HG03103 (cell line): ENCODE measurements at regions not wholly inside any gene's neighbourhood (a gene's known extent, or its start where the extent isn't known, plus 50 kb on each side); places are given as distances from the start of the nearest gene placed in this dataset.

Experiments used
- ATAC-seq: cut with Tn5 transposase; IDR thresholded peaks from one replicate; pipeline ENCODE4 v1.9.1; 2021; ENCODE audit warnings: low read depth; ENCODE audit not compliant: unreplicated experiment

GRCh38 chr4:145348291-145348690 lies 133.4 kb upstream of the SMAD1 start:
- ATAC-seq = no peak

- ATAC-seq = no peak
Observed at GRCh38 chr4:145347684-145348083, 134.0 kb upstream of the SMAD1 start.

DNA sequence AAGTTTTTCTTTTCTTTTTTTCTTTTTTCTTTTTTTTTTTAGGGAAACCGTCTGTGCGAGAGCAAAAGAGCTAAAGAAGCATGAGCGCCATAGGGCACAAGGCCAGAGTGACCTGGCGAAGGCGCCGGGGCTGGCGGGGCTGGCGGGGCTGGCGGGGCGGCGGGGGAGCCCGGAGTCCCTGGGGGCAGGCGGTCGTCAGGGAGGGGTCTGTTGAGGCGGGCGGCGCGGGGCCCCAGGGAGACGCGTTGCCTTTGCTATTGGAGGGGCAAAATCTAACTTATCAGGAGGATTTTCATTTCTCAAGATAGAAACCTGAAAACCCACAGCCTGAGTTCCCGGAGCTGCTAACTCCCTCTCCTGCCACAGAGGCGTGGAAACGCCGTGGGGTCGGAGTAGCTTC lies 135.6 kb upstream of the SMAD1 start:
- no peak for ATAC-seq

DNA sequence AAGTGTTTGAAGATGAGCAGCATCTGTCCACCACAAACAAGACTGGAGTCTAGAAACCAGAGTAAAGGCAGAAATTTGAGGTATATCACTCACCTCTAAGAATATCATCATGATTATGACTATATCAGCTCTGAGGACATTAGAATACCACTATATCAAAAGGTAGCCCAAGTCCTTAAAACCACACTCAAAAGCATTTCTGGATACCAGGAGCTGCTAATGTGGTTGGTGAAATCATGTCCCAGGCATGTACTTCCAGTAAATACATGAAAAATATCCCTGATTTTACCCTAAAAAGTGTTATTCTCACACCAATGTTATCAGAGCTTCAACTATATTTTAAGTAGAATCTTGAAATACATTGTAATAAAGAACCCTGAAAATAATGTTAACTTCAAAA lies 136.3 kb upstream of the SMAD1 start:
- ATAC-seq = no peak

GRCh38 chr4:145341381-145341780 lies 140.3 kb upstream of the SMAD1 start:
- no peak for ATAC-seq

DNA sequence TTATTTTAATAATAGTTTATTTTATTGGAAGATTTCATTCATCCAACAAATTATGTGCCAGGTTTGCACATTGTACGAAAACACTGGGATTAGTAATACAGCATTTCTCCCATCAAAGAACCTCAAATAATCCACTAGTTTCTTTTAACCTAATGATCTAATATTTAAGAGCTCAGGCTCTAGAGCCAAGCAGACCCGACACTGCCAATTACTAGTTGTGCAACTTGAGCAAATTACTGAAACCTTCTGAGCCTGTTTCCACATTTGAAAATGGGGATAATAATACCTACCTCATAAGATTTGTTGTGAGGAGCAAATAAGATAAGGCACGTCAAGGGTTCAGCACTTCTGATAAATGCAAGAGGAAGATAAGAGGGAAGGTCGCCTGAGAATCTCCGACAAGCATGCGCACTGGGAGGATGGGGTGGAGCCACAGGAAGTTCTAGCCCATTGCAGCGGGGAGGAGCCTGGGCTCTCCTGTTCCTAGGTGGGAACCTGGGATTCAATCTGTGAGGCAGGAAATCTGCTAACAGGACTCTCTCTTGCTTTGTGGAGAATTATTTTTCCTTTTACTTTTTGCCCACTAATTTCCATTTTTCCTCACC lies 141.5 kb upstream of the SMAD1 start:
- no peak for ATAC-seq

GRCh38 chr4:145339075-145339725 lies 142.5 kb upstream of the SMAD1 start:
- ATAC-seq = no peak

DNA sequence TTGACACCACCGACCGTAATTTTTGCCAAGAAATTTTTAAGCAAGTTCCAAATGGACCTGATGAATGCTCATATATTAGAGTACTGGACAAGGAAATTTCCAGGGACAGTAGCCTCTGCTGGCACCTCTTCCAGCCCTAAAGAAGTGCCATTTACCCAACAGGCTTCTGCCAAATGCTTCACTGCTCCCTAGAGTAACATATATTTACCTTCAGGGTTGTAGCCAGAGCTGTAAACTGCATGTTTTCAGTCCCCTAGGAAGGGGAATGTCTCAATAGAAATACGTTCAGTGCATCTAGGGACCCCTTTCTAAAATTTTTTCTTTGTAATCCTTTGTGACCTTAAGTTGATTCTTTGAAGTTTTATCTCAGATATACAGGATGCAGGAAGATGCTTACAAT lies 143.1 kb upstream of the SMAD1 start:
- no peak for ATAC-seq

DNA sequence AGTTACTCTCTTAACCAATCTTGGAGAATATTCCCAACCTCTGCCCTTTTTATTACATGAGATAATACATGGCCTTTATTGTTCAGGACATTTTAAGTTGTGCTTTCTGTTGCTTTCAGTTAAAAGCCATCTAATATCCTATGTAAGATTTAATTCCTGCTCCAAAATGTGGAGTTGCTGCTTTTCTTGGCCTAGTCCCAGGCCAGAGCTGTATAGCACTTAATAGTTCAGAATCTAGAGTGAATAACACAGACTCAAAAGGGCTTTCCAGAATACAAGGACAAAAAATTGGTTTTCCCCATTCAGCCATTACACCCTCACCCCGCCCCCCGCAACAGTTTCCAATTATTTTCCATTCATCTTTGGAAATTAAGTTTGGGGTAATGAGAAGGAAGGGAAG lies 144.3 kb upstream of the SMAD1 start:
- no peak for ATAC-seq

- no peak for ATAC-seq
Observed at GRCh38 chr4:145333786-145334185, 147.9 kb upstream of the SMAD1 start.

- ATAC-seq = no peak
Observed at GRCh38 chr4:145326491-145326890, 146.1 kb upstream of the OTUD4 start.

DNA sequence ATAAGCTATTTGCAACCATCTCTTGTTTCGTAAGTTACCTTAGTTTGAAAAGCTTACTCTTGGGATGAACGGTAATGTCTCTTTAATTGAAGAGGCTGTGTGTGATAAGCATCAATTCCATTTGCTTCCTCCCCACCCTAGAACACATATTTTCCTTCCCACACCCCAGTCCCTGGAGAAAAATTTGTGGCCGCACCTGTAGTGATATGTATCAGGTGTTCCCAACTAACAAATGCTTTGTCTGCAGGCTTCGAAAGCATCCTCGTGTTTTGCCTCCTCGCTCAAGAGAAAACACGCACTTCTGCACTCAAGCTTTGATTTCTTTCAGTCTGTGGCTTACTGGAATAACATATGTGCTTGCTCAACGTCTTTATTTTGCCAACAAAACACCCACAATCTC lies 143.8 kb upstream of the OTUD4 start:
- no peak for ATAC-seq

GRCh38 chr4:145320294-145320693 lies 139.9 kb upstream of the OTUD4 start:
- ATAC-seq = no peak

DNA sequence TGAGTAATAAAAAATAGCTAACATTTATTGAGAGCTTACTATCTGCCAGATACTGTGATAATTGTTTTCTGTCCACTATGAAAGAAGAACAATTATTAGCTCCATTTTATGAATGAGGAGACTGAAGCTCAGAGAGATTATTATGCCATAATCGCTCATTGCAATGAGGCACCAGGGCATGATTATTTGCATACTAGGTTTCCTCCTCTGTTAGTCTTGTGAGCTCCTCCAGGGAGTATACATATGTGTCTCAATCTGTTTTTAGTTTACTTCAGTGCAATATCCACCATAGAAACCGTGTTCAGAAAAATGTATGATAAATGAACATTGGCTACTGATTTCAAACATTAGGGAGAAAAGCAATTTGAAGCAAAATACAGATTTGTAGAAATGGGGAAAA lies 139.4 kb upstream of the OTUD4 start:
- no peak for ATAC-seq

- no peak for ATAC-seq
Observed at GRCh38 chr4:145316897-145317574, 136.6 kb upstream of the OTUD4 start.

DNA sequence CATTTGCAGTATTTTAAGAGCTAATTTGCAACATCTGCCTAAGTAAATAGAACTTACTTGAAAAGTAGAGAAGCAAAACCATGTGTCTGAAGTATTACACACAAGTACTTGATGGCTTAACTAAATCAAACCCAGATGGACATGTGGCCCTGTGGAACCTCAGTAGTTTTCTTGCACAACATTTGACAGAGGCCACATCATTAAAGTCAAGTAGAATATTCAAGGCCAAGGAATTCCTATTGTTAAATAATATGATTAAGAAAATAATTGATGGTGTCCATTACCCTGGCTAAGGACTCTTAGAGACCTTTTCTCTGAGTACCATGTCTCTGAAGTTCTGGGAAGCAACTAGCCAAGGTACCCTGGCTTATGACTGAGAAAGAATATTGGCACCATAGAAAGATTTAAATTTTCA lies 135.4 kb upstream of the OTUD4 start:
- no peak for ATAC-seq

DNA sequence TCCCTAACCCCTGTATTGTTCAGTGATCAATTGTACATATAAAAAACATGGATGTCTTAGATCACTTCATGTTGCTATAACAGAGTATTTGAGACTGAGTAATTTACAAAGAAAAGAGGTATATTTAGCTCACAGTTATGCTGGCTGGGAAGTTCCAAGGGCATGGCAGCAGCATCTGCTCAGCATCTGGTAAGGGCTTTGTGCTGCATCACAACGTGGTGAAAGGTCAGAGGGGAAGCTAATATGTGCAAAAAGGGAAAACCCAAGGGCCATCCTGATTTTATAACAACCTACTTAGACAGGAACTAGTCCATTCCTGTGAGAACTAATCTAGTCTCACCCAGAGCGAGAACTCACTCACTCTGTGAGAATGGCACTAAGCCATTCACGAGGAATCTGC lies 128.2 kb upstream of the OTUD4 start:
- no peak for ATAC-seq

GRCh38 chr4:145307763-145308430 lies 127.5 kb upstream of the OTUD4 start:
- ATAC-seq = no peak

GRCh38 chr4:145307120-145307519 lies 126.7 kb upstream of the OTUD4 start:
- ATAC-seq = no peak

GRCh38 chr4:145302725-145303124 lies 122.3 kb upstream of the OTUD4 start:
- ATAC-seq = no peak

GRCh38 chr4:145301386-145302080 lies 121.1 kb upstream of the OTUD4 start:
- ATAC-seq = no peak
